HEK293T (cell line): ENCODE measurements at regions not wholly inside any gene's neighbourhood (a gene's known extent, or its start where the extent isn't known, plus 50 kb on each side); places are given as distances from the start of the nearest gene placed in this dataset.

ENCODE experiments used
- ARNT ChIP-seq: fragments of 450-650 bp; IDR thresholded peaks from 2 replicates; pipeline ENCODE4 v1.6.1; 2017; ENCODE audit warnings: mild to moderate bottlenecking
- BHLHE40 ChIP-seq: fragments of 450-650 bp; IDR thresholded peaks from 2 replicates; pipeline ENCODE4 v1.6.1; 2016; ENCODE audit warnings: mild to moderate bottlenecking, moderate library complexity, borderline replicate concordance
- L3MBTL2 ChIP-seq: fragments of 450-650 bp; conservative IDR thresholded peaks from 2 replicates; pipeline ENCODE4 v1.6.1; 2016; ENCODE audit warnings: mild to moderate bottlenecking
- TF ChIP-seq, protein P1 (sequence below): fragments of 450-650 bp; IDR thresholded peaks from 2 replicates; pipeline ENCODE4 v1.6.1; 2016

GRCh38 chr2:3959372-3959771, 256.0 kb downstream of the DCDC2C start:
- TF ChIP-seq L3MBTL2 (no peak), ARNT (no peak), BHLHE40 (no peak)
- TF ChIP-seq, protein P1, sequence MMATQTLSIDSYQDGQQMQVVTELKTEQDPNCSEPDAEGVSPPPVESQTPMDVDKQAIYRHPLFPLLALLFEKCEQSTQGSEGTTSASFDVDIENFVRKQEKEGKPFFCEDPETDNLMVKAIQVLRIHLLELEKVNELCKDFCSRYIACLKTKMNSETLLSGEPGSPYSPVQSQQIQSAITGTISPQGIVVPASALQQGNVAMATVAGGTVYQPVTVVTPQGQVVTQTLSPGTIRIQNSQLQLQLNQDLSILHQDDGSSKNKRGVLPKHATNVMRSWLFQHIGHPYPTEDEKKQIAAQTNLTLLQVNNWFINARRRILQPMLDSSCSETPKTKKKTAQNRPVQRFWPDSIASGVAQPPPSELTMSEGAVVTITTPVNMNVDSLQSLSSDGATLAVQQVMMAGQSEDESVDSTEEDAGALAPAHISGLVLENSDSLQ = no peak
